ENCODE measurements at regions not wholly inside any gene's neighbourhood (a gene's known extent, or its start where the extent isn't known, plus 50 kb on each side); places are given as distances from the start of the nearest gene placed in this dataset.

GRCh38 chr5:111606194-111606593 lies 93.9 kb upstream of the STARD4 start:
- Histone ChIP-seq H2AFZ (replicated peaks; ENCODE audit: low read length, poor library complexity) (no peak overlapping the region), H2BK5ac (ENCODE audit: low read depth, low read length, poor library complexity, severe bottlenecking) (no peak overlapping the region), H3K4me2 (ENCODE audit: low read depth, low read length) (no peak overlapping the region), H3K9me1 (ENCODE audit: insufficient read depth, low read length) (no peaks in the 10 kb centered on the region), H4K91ac (ENCODE audit: insufficient read depth, low read depth, low read length) (no peak overlapping the region), H3K14ac (replicated peaks; ENCODE audit: low read depth, low read length) (no peak overlapping the region), H2BK20ac (ENCODE audit: low read depth, low read length) (no peak overlapping the region), H3K4me1 (ENCODE audit: control insufficient read depth, insufficient read depth, low read length) (peaks cover 2% of the 10 kb centered on the region; the same call in 1 of the 2 replicates), H3K27ac (ENCODE audit: insufficient read depth, low read length) (no peak overlapping the region), H3K4ac (ENCODE audit: low read depth, low read length) (no peak overlapping the region), H4K8ac (ENCODE audit: low read depth in 2 of 2, low read length in 2 of 2) (no peak overlapping the region), H3K79me1 (ENCODE audit: low read depth in 1 of 2, low read length in 2 of 2) (no peaks in the 10 kb centered on the region), H3K9ac (ENCODE audit: low read depth, low read length) (no peak overlapping the region), H4K5ac (ENCODE audit: low read depth, low read length) (no peak overlapping the region), H3K18ac (ENCODE audit: low read depth, low read length) (no peak overlapping the region), H4K20me1 (ENCODE audit: insufficient read depth, low read length) (no peaks in the 10 kb centered on the region), H2BK120ac (ENCODE audit: low read depth, low read length) (no peak overlapping the region), H2BK15ac (ENCODE audit: low read depth, low read length) (no peak overlapping the region), H3K4me3 (ENCODE audit: insufficient read depth, low read depth, low read length) (no peak overlapping the region), H2AK5ac (ENCODE audit: low read depth, low read length) (no peak overlapping the region), H3K36me3 (ENCODE audit: control insufficient read depth, insufficient read depth, low read length) (no peaks in the 10 kb centered on the region), H3K9me3 (ENCODE audit: control insufficient read depth, insufficient read depth, low read length) (no peaks in the 10 kb centered on the region), H3K23ac (ENCODE audit: low read depth, low read length) (no peak overlapping the region), H2AK9ac (replicated peaks; ENCODE audit: low read depth, low read length, poor library complexity) (no peak overlapping the region), H3K27me3 (ENCODE audit: control insufficient read depth, insufficient read depth, low read length) (peaks cover under 1% of the 10 kb centered on the region; the same call in 1 of the 2 replicates), H3K56ac (ENCODE audit: extremely low read depth, insufficient read depth, low read length) (no peak overlapping the region)
- BruUV-seq (replicated peaks) = no TSS peak
- in situ Hi-C loops (cut with MboI; ENCODE audit: low sequenced_read_pairs) = no loop called here
- dilution Hi-C loops (cut with HindIII; ENCODE audit: low sequenced_read_pairs, unreplicated experiment) = no loop called here
- DNase-seq (no peak), ATAC-seq (ENCODE audit: low read depth) (no peak)
- no CpG with 5 or more reads among the region's 2 CpGs for WGBS, 2 experiments (ENCODE audit: extremely low coverage in 2 of 2, insufficient read length in 1 of 2)
- TF ChIP-seq FOS (IDR thresholded peaks at IDR 0.05; ENCODE audit: low read depth, low read length) = no peak
- no peak for TF ChIP-seq BHLHE40 (IDR thresholded peaks at IDR 0.05; ENCODE audit: low read depth, low read length)
- TF ChIP-seq, protein P1, sequence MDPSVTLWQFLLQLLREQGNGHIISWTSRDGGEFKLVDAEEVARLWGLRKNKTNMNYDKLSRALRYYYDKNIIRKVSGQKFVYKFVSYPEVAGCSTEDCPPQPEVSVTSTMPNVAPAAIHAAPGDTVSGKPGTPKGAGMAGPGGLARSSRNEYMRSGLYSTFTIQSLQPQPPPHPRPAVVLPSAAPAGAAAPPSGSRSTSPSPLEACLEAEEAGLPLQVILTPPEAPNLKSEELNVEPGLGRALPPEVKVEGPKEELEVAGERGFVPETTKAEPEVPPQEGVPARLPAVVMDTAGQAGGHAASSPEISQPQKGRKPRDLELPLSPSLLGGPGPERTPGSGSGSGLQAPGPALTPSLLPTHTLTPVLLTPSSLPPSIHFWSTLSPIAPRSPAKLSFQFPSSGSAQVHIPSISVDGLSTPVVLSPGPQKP (IDR thresholded peaks at IDR 0.05; ENCODE audit: borderline replicate concordance, low read depth, low read length) = no peak
- TF ChIP-seq CEBPB (IDR thresholded peaks at IDR 0.05; ENCODE audit: low read depth, low read length) = peak; percentile 88
- ChIA-PET POLR2A (ENCODE audit: unreplicated experiment) (no interaction called here), CTCF (no interaction called here)
- intact Hi-C loops (cut with micrococcal nuclease) = no loop called here

Data from IMR-90 (cell line).